NCI-H1048 (cell line): ENCODE measurements at regions not wholly inside any gene's neighbourhood (a gene's known extent, or its start where the extent isn't known, plus 50 kb on each side); places are given as distances from the start of the nearest gene placed in this dataset.
"Not testable (repeated sequence)": the region's sequence is repeated elsewhere in the genome, so short reads cannot be mapped to it uniquely, and the experiment has no call there.

ENCODE experiments used
- DNase-seq: peaks from one replicate; lab custom pipeline; 2025; lab: John Stamatoyannopoulos, UW

DNA sequence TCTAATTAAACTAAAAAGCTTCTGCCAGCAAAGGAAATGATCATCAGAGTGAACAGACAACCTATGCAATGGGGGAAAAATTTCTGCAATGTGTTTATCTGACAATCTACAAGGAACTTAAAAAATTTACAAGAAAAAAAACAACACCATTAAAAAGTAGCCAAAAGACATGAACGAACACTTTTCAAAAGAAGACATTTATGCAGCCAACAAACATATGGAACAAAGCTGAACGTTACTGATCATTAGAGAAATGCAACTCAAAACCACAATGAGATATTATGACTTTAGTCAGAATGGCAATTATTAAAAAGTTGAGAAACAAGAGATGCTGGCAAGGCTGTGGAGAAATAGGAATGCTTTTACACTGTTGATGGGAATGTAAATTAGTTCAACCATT lies 530.4 kb upstream of the DAB2 start:
- DNase-seq, result no peak

DNA sequence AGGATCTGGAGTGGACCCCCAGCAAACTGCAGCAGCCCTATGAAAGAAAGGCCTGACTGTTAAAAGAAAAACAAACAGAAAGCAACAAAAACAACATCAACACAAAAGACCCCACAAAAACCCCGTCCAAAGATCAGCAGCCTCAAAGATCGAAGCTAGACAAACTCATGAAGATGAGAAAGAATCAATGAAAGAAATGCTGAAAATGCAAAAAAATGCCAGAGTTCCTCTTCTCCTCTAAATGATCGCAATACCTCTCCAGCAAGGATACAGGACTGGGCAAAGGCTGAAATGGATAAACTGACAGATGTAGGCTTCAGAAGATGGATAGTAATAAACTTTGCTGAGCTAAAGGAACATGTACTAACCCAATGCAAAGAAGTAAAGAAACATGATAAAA lies 526.3 kb upstream of the DAB2 start:
- DNase-seq, result no peak

GRCh38 chr5:39948867-39949468 lies 524.2 kb upstream of the DAB2 start:
- peak; percentile 45 for DNase-seq

DNA sequence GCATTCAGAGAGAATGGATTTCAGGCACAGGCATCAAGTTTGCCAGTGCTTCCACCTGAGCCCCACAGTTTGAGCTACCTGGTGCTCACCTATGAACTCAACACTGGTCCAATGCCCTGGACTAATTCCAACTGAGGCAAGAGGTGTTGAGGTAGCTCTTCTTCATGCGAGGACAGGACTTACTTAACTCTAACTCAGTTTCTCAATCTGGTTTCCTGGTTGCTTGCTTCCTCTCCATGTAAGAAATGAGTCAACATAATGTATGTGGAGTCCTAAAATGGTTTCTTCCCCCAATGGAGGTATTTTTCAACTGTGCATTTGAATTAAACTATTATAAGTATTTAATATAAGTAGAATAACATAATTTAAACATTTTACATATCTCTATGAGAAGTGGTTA lies 523.6 kb upstream of the DAB2 start:
- no peak for DNase-seq

DNA sequence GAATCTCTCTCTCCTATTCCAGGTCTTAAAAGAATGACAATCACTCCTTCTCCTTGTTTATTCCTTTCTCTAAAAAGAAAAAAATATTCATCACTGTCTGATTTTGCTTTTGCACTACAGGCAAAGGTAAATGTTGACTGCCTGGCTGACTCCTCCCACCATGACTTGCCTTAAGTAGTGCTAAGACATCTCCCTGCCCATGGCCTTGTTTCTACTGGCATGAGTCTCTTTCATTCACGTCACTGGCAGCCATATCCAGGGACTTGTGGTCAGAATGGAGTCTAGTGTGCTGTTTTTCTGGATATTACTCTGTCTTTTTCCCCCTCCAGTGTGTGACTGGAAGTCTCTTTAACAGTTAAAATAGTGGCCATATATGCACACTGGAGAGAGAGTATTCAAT lies 522.9 kb upstream of the DAB2 start:
- DNase-seq, result no peak

- no peak for DNase-seq
Measured at GRCh38 chr5:39946356-39947045, 521.7 kb upstream of the DAB2 start.

DNA sequence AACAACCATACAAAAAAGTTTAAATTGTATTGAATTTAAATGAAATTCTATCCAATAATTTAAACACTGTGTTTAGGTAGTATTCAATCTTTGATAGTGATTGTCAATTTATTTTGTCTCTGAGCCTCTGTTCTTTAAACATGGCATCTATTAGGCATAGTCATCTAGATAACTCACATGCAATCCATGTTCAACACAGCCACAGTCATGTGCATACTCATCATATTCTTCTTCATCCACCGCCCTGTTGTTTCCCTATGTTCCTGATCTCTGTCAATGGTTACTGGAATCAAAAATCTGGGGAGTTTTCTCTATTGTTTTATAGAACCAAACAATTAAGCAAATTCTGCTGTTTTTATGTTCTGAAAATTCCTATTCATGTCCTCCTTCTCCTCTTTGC lies 521.1 kb upstream of the DAB2 start:
- no peak for DNase-seq

- DNase-seq, result no peak
Measured at GRCh38 chr5:39943811-39944210, 519.0 kb upstream of the DAB2 start.

DNA sequence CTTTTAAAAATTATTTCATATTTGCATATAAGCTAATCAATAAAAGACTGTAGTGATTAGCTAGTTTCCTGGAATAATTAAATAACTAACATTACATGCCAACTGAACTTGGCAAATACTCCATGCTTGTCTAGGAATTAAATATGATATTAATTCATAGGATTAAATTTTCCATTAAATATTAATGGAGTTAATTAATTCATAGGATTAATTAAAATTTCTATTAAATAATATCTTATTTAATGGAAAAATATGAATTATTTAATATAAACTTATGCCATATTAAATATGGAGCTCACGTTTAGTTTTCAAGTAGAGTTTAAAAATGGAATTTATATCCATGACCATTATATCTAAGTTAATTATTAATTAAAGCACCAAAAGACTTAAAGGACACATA lies 517.8 kb upstream of the DAB2 start:
- no peak for DNase-seq

GRCh38 chr5:39941416-39941815 lies 516.6 kb upstream of the DAB2 start:
- no peak for DNase-seq

GRCh38 chr5:39934830-39935229 lies 510.1 kb upstream of the DAB2 start:
- no peak for DNase-seq

GRCh38 chr5:39933061-39933460 lies 508.3 kb upstream of the DAB2 start:
- no peak for DNase-seq

DNA sequence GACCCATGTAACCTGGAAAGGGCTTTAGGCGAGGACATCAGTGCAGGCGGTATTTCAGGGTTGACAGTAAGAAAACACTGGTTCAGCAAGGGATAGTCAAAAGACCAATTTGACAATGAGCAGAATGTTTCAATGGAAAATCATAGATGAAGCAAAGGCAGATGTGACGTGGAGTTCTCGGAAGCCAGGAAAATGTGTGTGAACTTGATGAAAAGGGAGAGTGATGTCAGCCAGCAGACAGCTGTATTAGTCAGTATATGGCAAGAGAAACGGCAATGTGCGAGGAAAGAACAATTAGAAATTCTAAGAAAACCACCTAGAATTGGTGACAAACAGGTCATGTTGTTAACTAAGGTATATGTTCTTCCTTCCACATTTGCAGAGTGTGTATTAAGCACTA lies 503.9 kb upstream of the DAB2 start:
- no peak for DNase-seq

GRCh38 chr5:39919876-39920275 lies 495.1 kb upstream of the DAB2 start:
- DNase-seq, result no peak

- DNase-seq, result no peak
Measured at GRCh38 chr5:39912906-39913305, 488.1 kb upstream of the DAB2 start.

GRCh38 chr5:39907267-39907951 lies 482.6 kb upstream of the DAB2 start:
- not testable (repeated sequence) for DNase-seq

- no peak for DNase-seq
Measured at GRCh38 chr5:39906146-39906545, 481.4 kb upstream of the DAB2 start.

GRCh38 chr5:39905356-39905755 lies 480.6 kb upstream of the DAB2 start:
- DNase-seq, result no peak

DNA sequence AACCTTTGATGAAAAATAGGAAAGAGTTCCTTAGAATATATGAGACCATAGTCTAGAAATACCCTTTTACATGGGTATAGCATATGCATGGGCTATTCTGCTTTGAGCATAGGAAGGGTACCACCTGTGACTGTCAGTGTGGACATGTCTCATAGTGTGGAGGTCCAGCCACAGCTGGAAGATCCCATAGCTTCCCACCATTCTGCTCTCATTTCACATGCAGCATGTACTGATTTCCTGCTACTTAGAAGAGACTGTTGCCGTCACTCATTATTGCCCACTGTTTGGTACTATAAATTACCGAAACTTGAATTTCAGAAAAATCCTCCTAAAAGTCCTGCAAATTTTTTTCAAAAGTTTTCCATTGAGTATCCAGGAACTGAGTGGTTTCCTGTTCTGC lies 477.8 kb upstream of the DAB2 start:
- DNase-seq, result no peak

DNA sequence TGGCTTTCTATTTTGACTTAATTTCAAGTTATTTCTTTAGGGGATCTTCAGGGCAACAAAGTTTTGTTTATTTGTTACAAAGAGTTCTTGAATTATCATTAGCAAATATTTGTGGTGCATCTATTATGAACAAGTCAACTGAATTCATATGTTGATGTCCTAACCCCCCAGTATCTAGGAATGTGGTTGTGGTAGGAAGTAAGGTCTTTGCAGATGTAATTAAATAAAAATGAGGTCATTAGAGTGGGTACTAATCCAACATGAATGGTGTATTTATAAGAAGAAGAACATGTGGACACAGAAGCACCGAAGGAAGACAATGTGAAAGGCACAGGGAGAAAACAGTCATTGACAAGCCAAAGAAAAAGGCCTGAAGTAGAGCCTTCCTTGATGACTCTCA lies 474.0 kb upstream of the DAB2 start:
- DNase-seq, result no peak

GRCh38 chr5:39896706-39897105 lies 471.9 kb upstream of the DAB2 start:
- no peak for DNase-seq

DNA sequence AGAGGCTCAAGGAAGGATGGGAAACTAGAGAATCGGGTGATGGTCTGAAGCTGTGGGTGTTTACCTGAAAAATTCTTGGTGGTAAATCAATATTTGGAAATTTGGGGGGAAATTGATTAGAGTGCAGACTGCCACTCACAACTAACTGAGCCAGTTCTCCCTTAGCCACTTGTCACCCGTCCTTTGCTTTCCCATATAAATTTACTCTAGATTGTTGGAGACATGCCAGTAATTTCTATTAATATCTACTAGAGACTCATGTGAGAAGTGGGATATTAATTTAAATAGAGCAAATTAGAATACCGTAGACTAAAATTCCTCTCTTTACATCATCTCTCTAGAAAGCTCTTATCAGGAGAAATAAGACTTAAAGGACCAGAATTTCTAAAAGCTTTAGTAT lies 471.3 kb upstream of the DAB2 start:
- no peak for DNase-seq

DNA sequence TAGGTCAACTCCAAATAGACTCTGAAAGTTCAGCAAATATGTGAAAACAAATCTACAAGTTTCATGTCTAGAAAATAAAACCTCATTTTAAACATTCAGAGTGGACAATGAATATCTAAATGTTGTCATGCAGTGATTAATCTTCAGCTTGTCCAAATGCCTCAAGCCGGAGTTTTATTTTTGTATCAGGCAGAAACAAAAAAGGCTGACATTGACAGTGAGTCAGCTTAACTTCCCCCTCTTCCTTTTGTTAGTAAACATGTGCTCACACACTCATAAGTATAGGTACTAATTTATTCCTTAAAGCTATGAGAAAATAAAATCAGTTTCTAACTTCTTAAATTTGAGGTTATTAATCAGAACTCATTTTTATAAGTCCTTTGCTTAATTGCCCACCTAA lies 467.9 kb upstream of the DAB2 start:
- no peak for DNase-seq

DNA sequence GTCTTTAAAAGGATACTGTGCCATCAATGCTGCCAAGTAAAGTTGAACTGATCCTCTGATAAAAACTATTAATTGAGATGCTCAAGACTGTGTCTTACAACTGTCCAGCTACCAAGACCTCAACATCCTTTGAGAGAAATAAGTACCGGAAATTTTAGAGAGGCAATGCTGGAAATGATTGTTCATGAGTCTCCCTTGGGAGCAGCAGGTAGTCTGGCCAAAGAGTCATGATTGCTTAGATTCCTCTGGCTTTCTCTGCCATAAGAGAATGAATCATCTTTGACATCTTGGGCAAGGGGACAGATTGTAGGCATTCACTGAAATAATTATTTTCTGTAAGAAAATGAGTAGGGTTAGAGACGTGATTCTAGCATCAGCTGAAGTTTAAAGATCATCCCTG lies 466.6 kb upstream of the DAB2 start:
- DNase-seq, result no peak
